Fibroblast of skin of left biceps (primary cell): ENCODE measurements at regions not wholly inside any gene's neighbourhood (a gene's known extent, or its start where the extent isn't known, plus 50 kb on each side); places are given as distances from the start of the nearest gene placed in this dataset.

Experiments used
- DNase-seq, 2 experiments: peaks; one replicate each; pipeline ENCODE4 v3.0.0-alpha.2; 2013; ENCODE audit warnings: low read depth in 2 of 2

GRCh38 chr6:165229216-165229615 lies 80.2 kb downstream of the C6orf118 start:
- no peak for DNase-seq

- peak; percentile 73 to 74 for DNase-seq
Observed at GRCh38 chr6:165227644-165228329, 81.6 kb downstream of the C6orf118 start.

GRCh38 chr6:165223736-165224135 lies 85.7 kb downstream of the C6orf118 start:
- no peak for DNase-seq

- no peak for DNase-seq
Observed at GRCh38 chr6:165223101-165223500, 86.3 kb downstream of the C6orf118 start.

- DNase-seq, result no peak
Observed at GRCh38 chr6:165222315-165223025, 86.9 kb downstream of the C6orf118 start.

- DNase-seq, result no peak
Observed at GRCh38 chr6:165220045-165220444, 89.4 kb downstream of the C6orf118 start.

- DNase-seq, result no peak
Observed at GRCh38 chr6:165219629-165220028, 89.8 kb downstream of the C6orf118 start.

- peak; percentile 16 to 28 for DNase-seq
Observed at GRCh38 chr6:165218829-165219228, 90.6 kb downstream of the C6orf118 start.

GRCh38 chr6:165206798-165207197 lies 102.6 kb downstream of the C6orf118 start:
- DNase-seq, result no peak

- DNase-seq, result no peak
Observed at GRCh38 chr6:165205632-165206031, 103.8 kb downstream of the C6orf118 start.

GRCh38 chr6:165204807-165205545 lies 104.4 kb downstream of the C6orf118 start:
- no peak for DNase-seq

- DNase-seq, result no peak
Observed at GRCh38 chr6:165200178-165200577, 109.2 kb downstream of the C6orf118 start.

- DNase-seq, result no peak
Observed at GRCh38 chr6:165191461-165191860, 117.9 kb downstream of the C6orf118 start.

- no peak for DNase-seq
Observed at GRCh38 chr6:165186441-165187205, 122.8 kb downstream of the C6orf118 start.

- DNase-seq, result no peak
Observed at GRCh38 chr6:165186041-165186440, 123.4 kb downstream of the C6orf118 start.

GRCh38 chr6:165184192-165184979 lies 125.0 kb downstream of the C6orf118 start:
- DNase-seq, result no peak

- no peak for DNase-seq
Observed at GRCh38 chr6:165183496-165184140, 125.8 kb downstream of the C6orf118 start.

GRCh38 chr6:165183071-165183470 lies 126.3 kb downstream of the C6orf118 start:
- DNase-seq, result no peak

- peak; percentile 23 to 31 for DNase-seq
Observed at GRCh38 chr6:165181951-165182414, 127.4 kb downstream of the C6orf118 start.

- peak in 1 of 2 experiments; percentile 3 for DNase-seq
Observed at GRCh38 chr6:165178056-165178455, 131.3 kb downstream of the C6orf118 start.
